ENCODE measurements at regions not wholly inside any gene's neighbourhood (a gene's known extent, or its start where the extent isn't known, plus 50 kb on each side); places are given as distances from the start of the nearest gene placed in this dataset.

DNA sequence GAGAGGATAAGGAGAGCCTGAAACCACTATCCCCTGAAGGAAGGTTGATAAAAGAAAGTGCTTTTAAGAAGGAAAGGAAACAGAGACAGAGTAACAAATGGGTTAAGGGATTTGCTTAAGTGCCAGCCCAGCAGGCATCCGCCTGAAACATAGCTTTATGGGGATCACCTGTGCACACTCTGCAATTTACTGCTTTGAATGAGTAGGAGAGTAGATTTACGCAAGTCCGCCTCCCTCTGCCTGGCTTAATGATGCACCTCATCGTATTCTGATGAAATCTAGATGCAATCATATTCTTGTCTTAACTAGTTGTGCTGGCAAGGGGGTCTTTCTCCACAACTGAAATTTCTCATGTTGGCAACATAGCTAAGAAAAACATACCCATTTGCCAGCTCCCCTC is 101.1 kb upstream of the ID4 start:
- DNase-seq (ENCODE audit: low read depth): no peak

DNA sequence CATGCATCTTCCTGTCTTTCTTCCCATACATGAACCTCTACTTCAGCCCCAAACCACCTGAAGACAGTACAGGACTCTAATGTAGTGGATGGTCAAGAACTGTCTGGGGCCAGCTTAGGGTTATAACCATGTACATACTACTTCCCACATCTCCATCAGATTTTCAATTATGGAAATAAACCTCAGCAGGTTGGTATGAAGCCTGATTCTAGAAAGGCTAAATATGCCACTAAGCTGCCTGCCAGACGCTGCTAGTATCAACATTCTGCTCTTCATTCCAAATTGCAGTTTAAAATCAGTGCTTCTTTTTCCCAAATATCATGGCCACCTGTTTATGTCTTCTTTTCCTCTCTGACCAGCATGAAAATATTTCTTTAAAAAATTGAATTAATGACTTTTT is 99.2 kb upstream of the ID4 start:
- DNase-seq (ENCODE audit: low read depth): no peak

DNA sequence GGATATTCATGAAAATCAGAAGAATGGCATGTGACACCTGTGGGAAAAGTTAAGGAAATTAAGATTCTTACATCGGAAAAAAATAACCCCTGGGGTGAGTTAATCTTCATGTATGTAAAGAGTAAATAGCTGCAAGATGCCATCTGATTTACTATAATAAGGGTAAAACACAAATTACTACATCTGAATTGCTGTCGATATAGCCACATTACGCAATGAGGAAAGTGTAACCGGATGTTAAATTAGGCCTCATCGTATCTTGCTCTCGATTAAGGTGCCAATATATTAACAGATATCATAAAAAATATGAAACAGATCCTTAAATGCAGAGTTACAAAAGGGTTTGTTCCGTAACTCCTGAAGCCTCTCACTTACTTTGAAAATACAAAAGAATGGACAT is 87.4 kb upstream of the ID4 start:
- DNase-seq (ENCODE audit: low read depth): no peak

DNA sequence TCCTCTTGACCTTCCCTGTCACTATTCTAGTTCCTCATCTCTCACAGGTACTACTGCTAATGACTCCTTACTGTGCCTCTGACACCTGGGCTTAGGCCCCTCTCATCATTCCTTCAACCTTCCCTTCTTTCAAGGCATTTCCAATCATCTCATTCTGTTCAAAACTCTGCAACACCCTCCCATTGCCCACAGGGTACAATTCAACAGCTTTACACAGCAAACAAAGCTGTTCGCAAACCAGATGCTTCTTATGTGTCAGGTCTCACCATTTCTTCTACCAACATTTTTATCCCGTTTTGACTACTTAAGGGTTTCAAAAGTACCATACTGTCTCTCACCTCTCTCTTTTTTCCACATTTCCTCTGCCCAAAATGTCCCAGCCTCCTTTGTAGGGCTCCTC is 84.4 kb upstream of the ID4 start:
- no peak for DNase-seq (ENCODE audit: low read depth)

DNA sequence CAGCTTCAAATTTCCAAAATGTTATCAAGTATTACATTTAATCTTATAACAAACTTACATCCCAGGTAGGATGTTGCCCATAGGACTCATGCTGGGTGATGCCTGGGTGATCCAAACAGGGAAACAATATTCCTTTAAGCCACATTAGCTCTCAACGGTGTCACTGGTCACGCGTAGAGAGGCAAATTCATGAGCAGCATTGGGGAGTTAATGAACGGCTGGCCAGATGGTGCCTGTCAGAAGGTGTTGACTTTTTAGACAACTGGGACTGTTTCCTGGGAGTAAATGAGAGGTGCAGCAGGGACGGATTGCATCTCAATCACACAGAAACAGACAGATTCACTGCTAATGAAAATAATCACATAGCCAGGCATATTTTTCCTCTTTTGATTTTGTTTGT is 83.3 kb upstream of the ID4 start:
- DNase-seq (ENCODE audit: low read depth): no peak

DNA sequence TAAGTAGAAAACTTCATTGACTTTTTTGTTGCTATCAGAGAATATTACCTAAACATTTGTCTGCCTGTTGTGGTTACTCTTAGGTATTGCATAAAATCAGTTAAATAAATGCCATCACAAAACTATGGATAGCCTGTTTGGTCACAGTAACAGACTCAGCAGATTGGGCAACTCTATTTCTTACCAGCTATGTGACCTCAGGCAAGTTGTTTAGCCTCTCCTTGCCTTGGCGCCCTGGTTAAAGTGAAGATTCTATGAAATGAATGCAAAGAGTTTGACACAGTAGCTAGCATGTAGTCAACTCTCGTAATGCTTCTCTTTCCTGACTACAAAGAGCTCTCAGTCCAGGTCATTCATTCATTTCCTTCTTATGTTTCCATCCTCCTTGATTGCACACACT is 82.5 kb upstream of the ID4 start:
- no peak for DNase-seq (ENCODE audit: low read depth)

DNA sequence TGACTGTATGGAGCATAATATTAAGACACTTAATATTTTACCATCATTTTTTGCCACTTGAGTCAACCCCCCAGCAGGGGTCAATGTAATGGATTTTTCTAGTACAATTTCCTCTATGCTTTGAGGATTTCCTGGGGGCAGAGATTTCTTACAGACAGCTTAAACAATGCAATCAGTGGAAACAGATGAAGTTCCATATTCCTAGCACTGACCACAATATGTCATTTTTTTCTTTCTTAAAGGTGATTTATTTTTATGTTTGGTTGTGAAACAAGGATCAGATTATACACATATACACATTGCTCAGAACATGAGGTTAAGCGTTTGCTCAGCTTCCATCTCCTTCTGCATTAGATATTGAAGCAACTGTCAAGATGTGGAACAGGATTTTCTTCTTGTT is 82.0 kb upstream of the ID4 start:
- no peak for DNase-seq (ENCODE audit: low read depth)

DNA sequence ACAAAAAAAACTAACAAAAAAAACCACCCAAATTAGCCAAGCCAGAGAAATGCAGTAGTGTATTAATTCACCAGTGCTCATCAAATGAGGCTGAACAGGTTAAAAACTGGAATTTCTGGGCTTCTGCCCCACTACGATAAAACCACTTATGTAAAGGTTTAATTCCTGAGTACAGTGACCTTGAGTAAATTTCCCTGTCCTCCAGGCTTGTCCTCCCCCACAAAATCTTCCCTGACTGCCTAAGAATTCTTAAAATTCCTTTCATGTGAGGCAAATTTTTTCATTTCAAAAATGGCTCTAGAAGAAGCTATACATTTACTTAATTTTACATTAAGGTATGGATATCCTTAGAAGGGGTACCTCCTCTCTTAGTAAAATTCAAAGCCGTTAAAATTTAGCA is 80.1 kb upstream of the ID4 start:
- peak; percentile 70 for DNase-seq (ENCODE audit: low read depth)

DNA sequence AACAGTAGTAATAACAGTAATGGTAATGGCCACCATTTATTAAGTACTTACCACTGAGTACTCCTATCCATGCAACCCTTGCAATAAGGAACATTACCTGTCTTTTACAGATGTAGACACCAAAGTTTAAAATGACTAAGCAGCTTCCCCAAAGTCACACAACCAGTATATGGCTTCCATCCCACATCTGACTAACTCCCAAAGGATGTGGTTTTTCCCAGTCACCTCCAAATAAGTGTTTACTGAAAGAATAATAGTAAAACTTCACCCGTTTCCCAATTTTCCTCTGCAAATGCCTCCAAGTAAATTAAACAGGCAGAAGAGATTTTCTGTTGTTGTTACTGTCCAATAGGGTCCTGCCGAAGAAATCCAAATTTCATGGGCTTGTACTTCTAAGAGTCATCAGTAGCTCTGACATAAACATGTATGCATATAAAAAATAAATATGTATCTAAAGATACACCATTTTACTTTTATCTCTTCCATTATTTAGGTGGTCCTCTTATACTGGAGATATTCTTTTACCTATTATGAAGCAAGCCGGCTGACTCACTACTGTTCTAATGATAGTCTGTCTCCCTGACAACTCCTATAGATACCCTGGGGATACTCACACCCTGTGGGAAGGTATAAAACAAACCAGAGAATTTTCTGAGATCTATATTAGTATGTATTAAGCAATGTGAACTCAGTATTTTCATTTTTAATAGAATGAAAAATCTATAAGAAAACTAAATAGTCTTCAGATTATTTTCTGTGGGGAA is 77.9 kb upstream of the ID4 start:
- peak; percentile 88 for DNase-seq (ENCODE audit: low read depth)

DNA sequence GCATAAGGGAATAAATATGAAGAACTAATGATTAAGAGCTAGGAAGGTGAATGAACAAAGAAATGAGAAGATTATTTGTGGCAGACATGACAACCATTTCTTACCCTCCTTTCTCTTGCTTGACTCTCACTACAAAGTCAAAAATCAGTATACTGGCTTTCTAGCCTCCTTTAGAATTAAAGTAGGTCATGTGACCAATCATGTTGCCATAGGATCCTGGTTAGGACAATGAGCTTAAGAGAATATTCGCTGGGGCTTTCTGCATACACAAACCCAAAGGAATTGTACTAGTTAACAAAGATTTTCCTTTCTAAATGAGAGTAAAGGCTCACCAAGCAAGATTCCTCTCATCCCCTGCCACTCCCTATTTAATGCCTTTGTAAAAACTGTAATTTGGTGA is 76.0 kb upstream of the ID4 start:
- DNase-seq (ENCODE audit: low read depth): no peak

DNA sequence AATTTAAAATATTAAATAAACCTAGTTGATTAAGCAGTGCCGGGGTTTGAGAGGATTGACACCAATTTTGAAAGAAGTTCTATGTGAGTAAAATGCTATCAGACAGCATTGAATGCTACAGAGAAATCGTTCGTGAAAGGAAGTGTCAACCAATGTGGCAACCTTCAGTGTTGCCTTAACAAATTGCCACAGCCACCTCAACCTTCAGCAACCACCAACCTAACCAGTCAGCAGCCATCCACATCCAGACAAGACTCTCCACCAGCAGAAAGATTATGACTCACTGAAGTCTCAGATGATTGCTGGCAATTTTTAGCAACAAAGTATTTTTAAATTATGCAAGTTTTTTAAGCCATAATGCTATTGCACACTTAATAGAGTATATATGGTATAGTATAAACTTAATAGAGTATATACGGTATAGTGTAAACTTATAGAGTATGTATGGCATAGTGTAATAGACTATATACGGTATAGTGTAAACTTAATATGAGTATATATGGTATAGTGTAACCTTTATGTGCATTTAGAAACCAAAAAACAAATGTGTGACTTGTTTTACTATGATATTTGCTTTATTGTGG is 65.3 kb upstream of the ID4 start:
- peak; percentile 61 for DNase-seq (ENCODE audit: low read depth)

DNA sequence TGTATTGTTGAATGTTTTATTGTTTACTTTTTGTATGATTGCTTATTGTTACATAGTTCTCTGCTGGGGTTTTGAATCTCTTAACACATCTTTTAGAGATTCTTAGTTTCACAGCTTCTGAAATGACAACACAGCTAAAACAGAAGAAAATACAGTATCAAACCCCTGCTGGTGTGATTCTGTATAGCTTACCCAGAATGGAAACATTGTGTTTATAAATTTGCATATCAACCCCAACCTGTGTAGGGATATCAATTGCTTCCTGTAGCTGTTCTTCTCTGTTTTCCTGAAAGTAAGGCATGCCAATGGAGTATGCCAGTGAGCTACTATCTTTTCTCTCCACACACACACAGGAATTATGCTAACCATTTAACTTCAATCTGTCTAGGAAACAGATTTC is 64.3 kb upstream of the ID4 start:
- no peak for DNase-seq (ENCODE audit: low read depth)

DNA sequence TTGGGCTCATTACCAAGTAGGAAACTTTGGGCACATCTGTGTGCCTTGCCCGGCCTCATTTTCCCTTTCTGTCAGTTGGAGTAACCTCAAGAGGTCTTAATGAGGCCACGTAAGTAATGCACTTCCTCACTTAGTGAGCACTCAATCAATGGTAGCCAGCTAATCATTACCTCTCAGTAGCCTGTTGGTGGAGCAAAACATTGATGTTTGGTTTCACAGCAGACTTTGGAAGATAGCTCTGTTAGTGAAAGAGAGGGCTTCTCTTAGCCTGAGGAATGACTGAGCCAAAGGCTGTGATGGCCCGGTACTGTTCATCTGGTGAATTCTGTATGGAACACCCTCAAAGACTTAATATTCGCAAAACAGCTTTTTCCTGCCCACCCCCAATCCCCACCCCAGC is 55.9 kb upstream of the ID4 start:
- DNase-seq (ENCODE audit: low read depth): no peak

DNA sequence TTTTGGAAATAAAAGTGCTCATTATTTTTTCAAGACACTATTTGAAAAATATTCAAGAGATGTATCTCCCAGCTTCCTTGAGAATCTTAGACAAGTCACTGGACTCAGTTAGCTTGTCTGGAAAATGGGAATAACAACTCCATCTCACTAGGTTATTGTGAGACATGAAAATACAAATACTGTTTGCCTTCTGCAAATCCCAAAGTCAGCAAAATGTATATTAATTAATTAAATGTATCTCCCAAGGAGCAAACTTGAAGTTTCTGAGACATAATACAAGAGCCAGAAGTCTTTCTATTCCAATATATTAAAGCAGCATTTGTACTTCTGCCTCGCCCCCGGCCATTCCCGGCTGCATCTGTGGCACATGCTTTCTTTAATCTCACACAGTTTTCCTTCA is 54.6 kb upstream of the ID4 start:
- DNase-seq (ENCODE audit: low read depth): no peak

Data from EH (cell line).